RWPE2 (cell line): ENCODE measurements at regions not wholly inside any gene's neighbourhood (a gene's known extent, or its start where the extent isn't known, plus 50 kb on each side); places are given as distances from the start of the nearest gene placed in this dataset.
A peak's percentile ranks its signal among the peaks of the same experiment; 100 is the strongest.

Experiments used
- ATAC-seq: fragments of 200-7000 bp; cut with Tn5 transposase; 3 replicates; pipeline ENCODE4 v1.9.1; 2021; ENCODE audit warnings: low read depth
- DNase-seq: peaks from one replicate; pipeline ENCODE4 v3.0.0-alpha.2; 2020; ENCODE audit warnings: low spot score
- H3K27ac ChIP-seq: fragments of 450-650 bp; 2 replicates; pipeline ENCODE4 v1.5.1; 2017; ENCODE audit warnings: mild to moderate bottlenecking; ENCODE audit not compliant: poor library complexity, severe bottlenecking
- H3K27me3 ChIP-seq: fragments of 250-450 bp; sonication (Bioruptor Pico); 2 replicates; pipeline ENCODE4 v1.5.1; 2021; ENCODE audit warnings: mild to moderate bottlenecking, moderate library complexity; ENCODE audit not compliant: insufficient read depth, poor library complexity, severe bottlenecking
- H3K36me3 ChIP-seq: fragments of 250-450 bp; sonication (Bioruptor Pico); 2 replicates; pipeline ENCODE4 v1.5.1; 2020; ENCODE audit warnings: low read depth, mild to moderate bottlenecking, moderate library complexity
- H3K4me1 ChIP-seq: fragments of 250-450 bp; sonication (Bioruptor Pico); 2 replicates; pipeline ENCODE4 v1.5.1; 2021; ENCODE audit warnings: mild to moderate bottlenecking, moderate library complexity; ENCODE audit not compliant: insufficient read depth, poor library complexity, severe bottlenecking
- H3K4me3 ChIP-seq: fragments of 250-450 bp; sonication (Bioruptor Pico); 2 replicates; pipeline ENCODE4 v1.5.1; 2021; ENCODE audit warnings: mild to moderate bottlenecking, moderate library complexity; ENCODE audit not compliant: severe bottlenecking
- H3K9me3 ChIP-seq: fragments of 250-450 bp; sonication (Bioruptor Pico); 2 replicates; pipeline ENCODE4 v1.5.1; 2021; ENCODE audit warnings: mild to moderate bottlenecking, moderate library complexity; ENCODE audit not compliant: severe bottlenecking
- CTCF ChIP-seq: fragments of 450-650 bp; IDR thresholded peaks from one replicate; pipeline ENCODE4 v1.5.1; 2017; ENCODE audit warnings: mild to moderate bottlenecking, moderate library complexity; ENCODE audit not compliant: poor library complexity, severe bottlenecking

- Histone ChIP-seq H3K4me1 (peaks cover 33% of the 10 kb centered on the region), H3K27me3 (no peaks in the 10 kb centered on the region), H3K4me3 (no peak overlapping the region), H3K36me3 (no peaks in the 10 kb centered on the region), H3K9me3 (no peaks in the 10 kb centered on the region), H3K27ac (peak overlapping the region; percentile 50)
- DNase-seq, result no peak
- ATAC-seq, result peak; percentile 90
- no peak for TF ChIP-seq CTCF
Measured at GRCh38 chr7:81013083-81013817, 94.4 kb upstream of the SEMA3C start.

- no peak for TF ChIP-seq CTCF
- Histone ChIP-seq H3K9me3 (no peaks in the 10 kb centered on the region), H3K27me3 (no peaks in the 10 kb centered on the region), H3K36me3 (no peaks in the 10 kb centered on the region), H3K4me3 (no peak overlapping the region), H3K4me1 (peaks cover 22% of the 10 kb centered on the region), H3K27ac (peak overlapping the region; percentile 36)
- no peak for DNase-seq
- ATAC-seq, result peak; percentile 56
Measured at GRCh38 chr7:81008901-81009300, 90.0 kb upstream of the SEMA3C start.

- Histone ChIP-seq H3K27me3 (no peaks in the 10 kb centered on the region), H3K36me3 (no peaks in the 10 kb centered on the region), H3K9me3 (no peaks in the 10 kb centered on the region), H3K4me1 (peaks cover 9% of the 10 kb centered on the region), H3K4me3 (no peak overlapping the region), H3K27ac (no peak overlapping the region)
- no peak for DNase-seq
- TF ChIP-seq CTCF, result no peak
- no peak for ATAC-seq
Measured at GRCh38 chr7:81007051-81007450, 88.2 kb upstream of the SEMA3C start.

- ATAC-seq (no peak), DNase-seq (no peak)
- no peak overlapping the region for H3K4me3 ChIP-seq
- H3K27ac ChIP-seq, result no peak overlapping the region
- TF ChIP-seq CTCF, result no peak
- peaks cover 9% of the 10 kb centered on the region for H3K4me1 ChIP-seq
- no peaks in the 10 kb centered on the region for H3K9me3 ChIP-seq
- H3K27me3 ChIP-seq, result no peaks in the 10 kb centered on the region
- H3K36me3 ChIP-seq, result no peaks in the 10 kb centered on the region
Measured at GRCh38 chr7:81005254-81005653, 86.4 kb upstream of the SEMA3C start.

GRCh38 chr7:81004098-81004497 is 85.2 kb upstream of the SEMA3C start:
- Histone ChIP-seq H3K27me3 (no peaks in the 10 kb centered on the region), H3K4me1 (peaks cover 9% of the 10 kb centered on the region), H3K4me3 (no peak overlapping the region), H3K9me3 (no peaks in the 10 kb centered on the region), H3K36me3 (no peaks in the 10 kb centered on the region), H3K27ac (no peak overlapping the region)
- ATAC-seq (no peak), DNase-seq (no peak)
- no peak for TF ChIP-seq CTCF
